Mesothelial cell of epicardium (in vitro differentiated cells): ENCODE measurements at regions not wholly inside any gene's neighbourhood (a gene's known extent, or its start where the extent isn't known, plus 50 kb on each side); places are given as distances from the start of the nearest gene placed in this dataset.

ENCODE experiments used
- DNase-seq, 2 experiments: peaks; one replicate each; pipeline ENCODE4 v3.0.0; 2021; ENCODE audit warnings: low spot score in 2 of 2; ENCODE audit not compliant: unreplicated experiment in 2 of 2
- H3K27ac Mint-ChIP-seq: 2 replicates; pipeline ENCODE4 v1.8.0; 2021; ENCODE audit warnings: mixed read lengths
- H3K27me3 Mint-ChIP-seq: 2 replicates; pipeline ENCODE4 v1.8.0; 2021; ENCODE audit warnings: low read depth, mixed read lengths
- H3K36me3 Mint-ChIP-seq: 2 replicates; pipeline ENCODE4 v1.8.0; 2021; ENCODE audit warnings: mixed read lengths
- H3K4me1 Mint-ChIP-seq: 2 replicates; pipeline ENCODE4 v1.8.0; 2021; ENCODE audit warnings: mixed read lengths
- H3K4me3 Mint-ChIP-seq: 2 replicates; pipeline ENCODE4 v1.8.0; 2021; ENCODE audit warnings: mild to moderate bottlenecking, moderate library complexity, mixed read lengths
- H3K9me3 Mint-ChIP-seq: 2 replicates; pipeline ENCODE4 v1.8.0; 2021; ENCODE audit warnings: mixed read lengths
- CTCF ChIP-seq: fragments of 200-600 bp; sonication (generic); IDR thresholded peaks from one replicate; pipeline ENCODE4 v1.5.0; 2021; ENCODE audit warnings: antibody characterized with exemption; ENCODE audit not compliant: unreplicated experiment

GRCh38 chr11:37394236-37394870 is 796.3 kb upstream of the RAG2 start:
- Mint-ChIP-seq H3K9me3 (peaks cover 65% of the 10 kb centered on the region), H3K27me3 (no peaks in the 10 kb centered on the region), H3K36me3 (peaks cover 11% of the 10 kb centered on the region), H3K27ac (no peak overlapping the region), H3K4me3 (no peak overlapping the region), H3K4me1 (no peaks in the 10 kb centered on the region)
- no peak for TF ChIP-seq CTCF
- DNase-seq: no peak

- no peak for DNase-seq
- Mint-ChIP-seq H3K4me1 (no peaks in the 10 kb centered on the region), H3K36me3 (peaks cover 11% of the 10 kb centered on the region), H3K27ac (no peak overlapping the region), H3K27me3 (no peaks in the 10 kb centered on the region), H3K9me3 (peaks cover 55% of the 10 kb centered on the region), H3K4me3 (no peak overlapping the region)
- no peak for TF ChIP-seq CTCF
Observed at GRCh38 chr11:37391615-37392014, 793.6 kb upstream of the RAG2 start.

- Mint-ChIP-seq H3K27ac (no peak overlapping the region), H3K4me1 (no peaks in the 10 kb centered on the region), H3K27me3 (no peaks in the 10 kb centered on the region), H3K9me3 (peaks cover 48% of the 10 kb centered on the region), H3K36me3 (peaks cover 6% of the 10 kb centered on the region), H3K4me3 (no peak overlapping the region)
- TF ChIP-seq CTCF: no peak
- no peak for DNase-seq
Observed at GRCh38 chr11:37390576-37391083, 792.6 kb upstream of the RAG2 start.

GRCh38 chr11:37378958-37379357 is 780.9 kb upstream of the RAG2 start:
- no peaks in the 10 kb centered on the region for H3K27me3 Mint-ChIP-seq
- no peaks in the 10 kb centered on the region for H3K4me1 Mint-ChIP-seq
- TF ChIP-seq CTCF: no peak
- DNase-seq: no peak
- peaks cover 21% of the 10 kb centered on the region for H3K9me3 Mint-ChIP-seq
- H3K27ac Mint-ChIP-seq: no peak overlapping the region
- peaks cover 4% of the 10 kb centered on the region for H3K36me3 Mint-ChIP-seq
- H3K4me3 Mint-ChIP-seq: no peak overlapping the region

- Mint-ChIP-seq H3K27ac (no peak overlapping the region), H3K4me1 (no peaks in the 10 kb centered on the region), H3K9me3 (peaks cover 45% of the 10 kb centered on the region), H3K4me3 (no peak overlapping the region), H3K27me3 (no peaks in the 10 kb centered on the region), H3K36me3 (no peaks in the 10 kb centered on the region)
- TF ChIP-seq CTCF: no peak
- DNase-seq: no peak
Observed at GRCh38 chr11:37372667-37373066, 774.6 kb upstream of the RAG2 start.
